HAP-1 (cell line): ENCODE measurements at regions not wholly inside any gene's neighbourhood (a gene's known extent, or its start where the extent isn't known, plus 50 kb on each side); places are given as distances from the start of the nearest gene placed in this dataset.

Source experiments
- DNase-seq, 2 experiments: peaks; one replicate each; pipeline ENCODE4 v3.0.0-alpha.2; 2016 to 2020; ENCODE audit warnings: low spot score in 2 of 2
- H3K27me3 ChIP-seq: fragments of 250-450 bp; sonication (Bioruptor Pico); 2 replicates; pipeline ENCODE4 v1.5.1; 2020; ENCODE audit warnings: low read depth, mild to moderate bottlenecking, moderate library complexity
- H3K36me3 ChIP-seq: fragments of 250-450 bp; sonication (Bioruptor Pico); replicated peaks from 2 replicates; pipeline ENCODE4 v1.5.1; 2020; ENCODE audit warnings: mild to moderate bottlenecking
- H3K4me1 ChIP-seq: fragments of 250-450 bp; sonication (Bioruptor Pico); 2 replicates; pipeline ENCODE4 v1.5.1; 2020; ENCODE audit warnings: mild to moderate bottlenecking
- H3K4me3 ChIP-seq: fragments of 250-450 bp; sonication (Bioruptor Pico); 2 replicates; pipeline ENCODE4 v1.5.1; 2020; ENCODE audit warnings: mild to moderate bottlenecking, moderate library complexity
- H3K9me3 ChIP-seq: fragments of 250-450 bp; sonication (Bioruptor Pico); 2 replicates; pipeline ENCODE4 v1.5.1; 2020; ENCODE audit warnings: mild to moderate bottlenecking, moderate library complexity
- in situ Hi-C: fragments of 300-500 bp; cut with MboI; formaldehyde crosslinking; loops from 3 replicates; pipeline ENCODE4 v1.14.3; 2020; ENCODE audit warnings: low sequenced_read_pairs, inconsistent platforms, mixed read lengths

DNA sequence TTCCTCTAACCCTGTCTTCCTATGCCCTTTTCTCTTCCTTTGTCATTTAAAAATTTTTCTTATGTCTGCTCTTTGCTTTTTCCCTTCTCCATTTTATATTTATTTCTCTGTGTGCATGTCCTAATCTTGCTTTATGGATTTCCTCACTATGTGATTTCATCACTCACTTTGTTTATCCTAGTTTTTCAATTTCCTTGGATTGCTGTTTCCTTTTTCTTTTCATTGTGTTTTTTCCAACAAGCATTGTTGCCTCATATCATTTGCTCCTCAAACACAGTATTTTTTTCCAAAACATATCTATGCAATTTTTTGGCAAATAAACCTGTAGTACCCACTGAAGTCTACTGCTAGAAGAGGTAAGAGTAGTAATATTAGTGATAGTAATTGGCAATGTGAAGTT, 67.4 kb upstream of the PNPT1 start:
- no peaks in the 10 kb centered on the region for H3K36me3 ChIP-seq
- H3K27me3 ChIP-seq: no peaks in the 10 kb centered on the region
- in situ Hi-C loops: no loop called here
- no peak overlapping the region for H3K4me3 ChIP-seq
- no peaks in the 10 kb centered on the region for H3K4me1 ChIP-seq
- DNase-seq: no peak
- H3K9me3 ChIP-seq: no peaks in the 10 kb centered on the region

DNA sequence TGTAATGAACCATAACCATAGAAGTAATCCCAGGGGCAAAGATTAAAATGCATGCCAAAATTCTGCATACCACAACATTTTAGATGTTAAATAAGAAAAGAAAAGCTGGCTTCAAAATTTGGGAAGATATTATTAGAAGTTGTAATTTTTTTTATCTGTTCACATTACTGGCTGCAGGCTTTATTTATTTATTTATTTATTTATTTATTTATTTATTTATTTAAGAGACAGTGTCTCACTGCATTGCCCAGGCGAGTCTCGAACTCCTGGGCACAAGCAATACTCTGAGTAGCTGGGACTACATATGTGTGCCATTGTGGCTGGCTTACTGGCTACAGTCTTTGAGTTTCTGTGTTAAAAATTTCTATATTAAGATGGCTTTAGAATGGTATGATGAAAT, 66.5 kb upstream of the PNPT1 start:
- in situ Hi-C loops: no loop called here
- DNase-seq: no peak
- Histone ChIP-seq H3K9me3 (no peaks in the 10 kb centered on the region), H3K4me3 (no peak overlapping the region), H3K27me3 (no peaks in the 10 kb centered on the region), H3K4me1 (no peaks in the 10 kb centered on the region), H3K36me3 (no peaks in the 10 kb centered on the region)

GRCh38 chr2:55759271-55759921, 65.8 kb upstream of the PNPT1 start:
- H3K4me1 ChIP-seq: no peaks in the 10 kb centered on the region
- in situ Hi-C loops: no loop called here
- no peaks in the 10 kb centered on the region for H3K36me3 ChIP-seq
- no peak overlapping the region for H3K4me3 ChIP-seq
- H3K27me3 ChIP-seq: no peaks in the 10 kb centered on the region
- no peak for DNase-seq
- H3K9me3 ChIP-seq: no peaks in the 10 kb centered on the region

DNA sequence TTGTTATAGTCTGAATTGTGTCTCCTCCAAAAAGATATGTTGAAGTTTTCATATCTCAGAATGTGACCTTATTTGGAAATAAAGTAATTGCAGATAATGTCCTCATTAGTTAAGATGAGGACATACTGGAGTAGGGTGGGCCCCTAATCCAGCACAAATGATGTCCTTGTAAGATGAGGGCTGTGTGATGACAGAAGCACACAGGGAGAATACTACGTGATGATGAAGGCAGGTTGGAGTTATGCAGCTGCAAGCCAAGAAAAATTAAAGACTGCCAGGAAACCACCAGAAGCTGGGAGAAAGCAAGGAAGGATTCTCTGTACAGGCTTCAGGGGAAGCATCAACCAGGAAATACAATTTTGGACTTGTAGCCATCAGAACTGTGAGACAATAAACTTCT, 58.3 kb upstream of the PNPT1 start:
- no peak overlapping the region for H3K4me3 ChIP-seq
- no peaks in the 10 kb centered on the region; the same call in 1 of the 2 replicates for H3K9me3 ChIP-seq
- H3K27me3 ChIP-seq: no peaks in the 10 kb centered on the region; the same call in 1 of the 2 replicates
- no peak for DNase-seq
- no peaks in the 10 kb centered on the region for H3K36me3 ChIP-seq
- H3K4me1 ChIP-seq: no peaks in the 10 kb centered on the region; the same call in 1 of the 2 replicates
- in situ Hi-C loops: no loop called here

- DNase-seq: no peak
- H3K27me3 ChIP-seq: peaks cover 8% of the 10 kb centered on the region
- H3K4me3 ChIP-seq: no peak overlapping the region
- no peaks in the 10 kb centered on the region; the same call in 1 of the 2 replicates for H3K9me3 ChIP-seq
- in situ Hi-C loops: no loop called here
- H3K36me3 ChIP-seq: no peaks in the 10 kb centered on the region
- no peaks in the 10 kb centered on the region for H3K4me1 ChIP-seq
These were observed 49.9 kb upstream of the PNPT1 start for GRCh38 chr2:55743583-55743982.
